PC-3 (cell line): ENCODE measurements at regions not wholly inside any gene's neighbourhood (a gene's known extent, or its start where the extent isn't known, plus 50 kb on each side); places are given as distances from the start of the nearest gene placed in this dataset.

Experiments
- ATAC-seq: fragments of 200-7000 bp; cut with Tn5 transposase; 2 replicates; pipeline ENCODE4 v1.9.1; 2020; ENCODE audit warnings: mild to moderate bottlenecking, moderate library complexity
- BruUV-seq: library from RNA; stranded (reverse); fragments of 400-500 nt; replicated peaks from 2 replicates; lab custom pipeline; 2021; lab: Mats Ljungman, UMichigan
- CTCF ChIA-PET: fragments of 300-600 bp; sonication (Branson Sonifier 250); formaldehyde crosslinking; loops from one replicate; lab custom pipeline; 2022; ENCODE audit warnings: antibody characterized with exemption; lab: Charles Lee
- POLR2A ChIA-PET: fragments of 300-600 bp; sonication (Branson Sonifier 250); formaldehyde crosslinking; loops from one replicate; lab custom pipeline; 2022; ENCODE audit warnings: antibody characterized with exemption; ENCODE audit not compliant: unreplicated experiment; lab: Charles Lee
- DNase-seq: peaks from one replicate; pipeline ENCODE4 v3.0.0-alpha.2; 2015
- H2AFZ ChIP-seq: fragments of 300-600 bp; sonication (generic); 2 replicates; pipeline ENCODE4 v1.6.0; 2016; ENCODE audit warnings: antibody characterized with exemption, low read length
- H3F3A ChIP-seq: fragments of 300-600 bp; sonication (generic); one replicate; pipeline ENCODE4 v1.6.0; 2017; ENCODE audit warnings: antibody characterized with exemption, low read length, control low read depth, mild to moderate bottlenecking; ENCODE audit not compliant: unreplicated experiment
- H3K27ac ChIP-seq: fragments of 300-600 bp; sonication (generic); 2 replicates; pipeline ENCODE4 v1.5.1; 2016; ENCODE audit warnings: mild to moderate bottlenecking, low read length
- H3K27me3 ChIP-seq: fragments of 300-600 bp; sonication (generic); 2 replicates; pipeline ENCODE4 v1.6.1; 2016; ENCODE audit warnings: low read length, mixed read lengths
- H3K36me3 ChIP-seq: fragments of 300-600 bp; sonication (generic); 2 replicates; pipeline ENCODE4 v1.6.1; 2016; ENCODE audit warnings: low read depth, mixed run types, low read length, mixed read lengths
- H3K4me1 ChIP-seq: fragments of 300-600 bp; sonication (generic); 2 replicates; pipeline ENCODE4 v1.5.1; 2016; ENCODE audit warnings: low read length; ENCODE audit not compliant: insufficient read depth
- H3K4me2 ChIP-seq: fragments of 300-600 bp; sonication (generic); 2 replicates; pipeline ENCODE4 v1.6.0; 2016; ENCODE audit warnings: low read length
- H3K4me3 ChIP-seq: fragments of 300-600 bp; sonication (generic); 2 replicates; pipeline ENCODE4 v1.5.1; 2016; ENCODE audit warnings: mild to moderate bottlenecking, low read length, mixed read lengths
- H3K79me2 ChIP-seq: fragments of 300-600 bp; sonication (generic); 2 replicates; pipeline ENCODE4 v1.6.1; 2017; ENCODE audit warnings: low read length, mixed read lengths
- H3K9ac ChIP-seq: fragments of 300-600 bp; sonication (generic); 2 replicates; pipeline ENCODE4 v1.6.0; 2016; ENCODE audit warnings: mild to moderate bottlenecking, low read length
- H3K9me2 ChIP-seq: fragments of 300-600 bp; sonication (generic); replicated peaks from 2 replicates; pipeline ENCODE4 v1.6.1; 2016; ENCODE audit warnings: mixed run types, low read length, mixed read lengths
- H3K9me3 ChIP-seq: fragments of 300-600 bp; sonication (generic); 2 replicates; pipeline ENCODE4 v1.6.1; 2016; ENCODE audit warnings: low read length, mixed read lengths
- H4K20me1 ChIP-seq: fragments of 300-600 bp; sonication (generic); 2 replicates; pipeline ENCODE4 v1.6.1; 2016; ENCODE audit warnings: low read length, mixed read lengths
- EZH2 ChIP-seq: fragments of 300-600 bp; sonication (generic); IDR thresholded peaks from one replicate; pipeline ENCODE4 v1.6.1; 2017; ENCODE audit warnings: antibody characterized with exemption, mild to moderate bottlenecking, low read length; ENCODE audit not compliant: unreplicated experiment
- EZH2phosphoT487 ChIP-seq: fragments of 300-600 bp; sonication (generic); IDR thresholded peaks from 2 replicates; pipeline ENCODE4 v1.6.1; 2018; ENCODE audit warnings: mild to moderate bottlenecking, antibody characterized with exemption, low read length, borderline replicate concordance
- intact Hi-C: fragments of 100-400 bp; cut with micrococcal nuclease; formaldehyde crosslinking; loops from 2 replicates; pipeline ENCODE4 v1.9.0; 2023
- TF ChIP-seq, protein P1 (sequence below): fragments of 300-600 bp; sonication (generic); conservative IDR thresholded peaks from 2 replicates; pipeline ENCODE4 v1.5.1; 2017; ENCODE audit warnings: antibody characterized with exemption, low read depth, mild to moderate bottlenecking, low read length

DNA sequence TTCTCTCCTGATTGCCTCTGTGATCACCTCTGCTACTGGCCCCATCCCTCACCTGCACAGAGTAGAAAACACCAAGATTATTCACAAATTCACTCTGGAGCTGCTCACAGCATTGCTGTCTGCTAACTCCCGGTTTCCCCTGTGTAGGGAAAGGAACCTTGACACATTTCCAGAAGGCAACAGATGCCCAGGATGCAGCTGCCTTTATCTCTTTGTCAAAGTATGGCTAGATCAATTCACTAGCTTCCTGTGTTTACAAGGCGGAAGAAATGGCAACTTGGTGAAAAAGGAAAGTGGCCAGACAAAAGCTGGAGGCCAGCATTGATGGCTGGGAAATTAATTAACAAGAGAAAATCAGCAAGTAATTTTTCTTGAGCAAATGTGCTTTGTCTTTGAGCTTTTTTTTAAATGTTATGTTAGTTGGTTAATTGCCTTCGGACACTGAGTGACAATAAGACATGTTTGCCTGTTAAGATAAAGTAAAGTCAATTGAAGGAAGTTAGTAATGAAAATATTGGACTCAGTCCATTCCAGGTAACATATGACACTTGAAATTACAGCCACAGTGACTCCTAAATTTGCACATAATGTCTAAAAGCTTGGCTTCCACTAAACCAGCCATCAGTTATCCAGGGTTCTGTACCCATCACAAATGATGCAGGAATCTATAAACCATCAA is 394.6 kb upstream of the IL12A start:
- no peak for ATAC-seq
- TF ChIP-seq EZH2 (no peak), EZH2phosphoT487 (no peak)
- TF ChIP-seq, protein P1, sequence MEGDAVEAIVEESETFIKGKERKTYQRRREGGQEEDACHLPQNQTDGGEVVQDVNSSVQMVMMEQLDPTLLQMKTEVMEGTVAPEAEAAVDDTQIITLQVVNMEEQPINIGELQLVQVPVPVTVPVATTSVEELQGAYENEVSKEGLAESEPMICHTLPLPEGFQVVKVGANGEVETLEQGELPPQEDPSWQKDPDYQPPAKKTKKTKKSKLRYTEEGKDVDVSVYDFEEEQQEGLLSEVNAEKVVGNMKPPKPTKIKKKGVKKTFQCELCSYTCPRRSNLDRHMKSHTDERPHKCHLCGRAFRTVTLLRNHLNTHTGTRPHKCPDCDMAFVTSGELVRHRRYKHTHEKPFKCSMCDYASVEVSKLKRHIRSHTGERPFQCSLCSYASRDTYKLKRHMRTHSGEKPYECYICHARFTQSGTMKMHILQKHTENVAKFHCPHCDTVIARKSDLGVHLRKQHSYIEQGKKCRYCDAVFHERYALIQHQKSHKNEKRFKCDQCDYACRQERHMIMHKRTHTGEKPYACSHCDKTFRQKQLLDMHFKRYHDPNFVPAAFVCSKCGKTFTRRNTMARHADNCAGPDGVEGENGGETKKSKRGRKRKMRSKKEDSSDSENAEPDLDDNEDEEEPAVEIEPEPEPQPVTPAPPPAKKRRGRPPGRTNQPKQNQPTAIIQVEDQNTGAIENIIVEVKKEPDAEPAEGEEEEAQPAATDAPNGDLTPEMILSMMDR, result no peak
- H3K4me1 ChIP-seq, result no peaks in the 10 kb centered on the region
- no peak for DNase-seq
- CTCF ChIA-PET, result no interaction called here
- H3K79me2 ChIP-seq, result no peaks in the 10 kb centered on the region
- H3K9me2 ChIP-seq, result no peaks in the 10 kb centered on the region
- no peak overlapping the region for H3K27ac ChIP-seq
- H3K36me3 ChIP-seq, result no peaks in the 10 kb centered on the region
- H3K4me2 ChIP-seq, result no peak overlapping the region
- H3K9me3 ChIP-seq, result no peaks in the 10 kb centered on the region
- H3K27me3 ChIP-seq, result no peaks in the 10 kb centered on the region
- BruUV-seq, result no TSS peak
- H3K9ac ChIP-seq, result no peak overlapping the region
- POLR2A ChIA-PET, result no interaction called here
- no peak overlapping the region for H3K4me3 ChIP-seq
- H3F3A ChIP-seq, result no peaks in the 10 kb centered on the region
- intact Hi-C loops, result no loop called here
- H2AFZ ChIP-seq, result no peak overlapping the region
- H4K20me1 ChIP-seq, result no peaks in the 10 kb centered on the region

DNA sequence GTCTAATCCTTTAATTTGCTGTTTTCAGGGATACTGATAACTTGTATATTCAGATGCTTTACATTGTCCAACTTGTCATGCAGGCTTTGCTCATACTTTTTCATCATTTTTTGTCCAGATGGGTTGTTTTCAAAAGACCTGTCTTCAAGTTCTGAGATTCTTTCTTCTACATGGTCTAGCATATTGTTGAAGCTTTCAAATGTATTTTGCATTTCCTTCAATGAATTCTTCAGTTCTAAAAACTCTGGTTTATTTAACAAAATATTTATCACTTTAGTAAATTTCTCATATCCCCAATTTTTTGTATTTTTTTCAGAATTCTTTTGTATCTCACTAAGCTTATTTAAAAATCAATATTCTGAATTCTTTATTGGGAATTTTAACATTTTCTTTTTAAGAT is 388.3 kb upstream of the IL12A start:
- H3K36me3 ChIP-seq, result peaks cover 5% of the 10 kb centered on the region; the same call in 1 of the 2 replicates
- BruUV-seq, result no TSS peak
- no peak overlapping the region for H3K9ac ChIP-seq
- intact Hi-C loops, result no loop called here
- H3K79me2 ChIP-seq, result no peaks in the 10 kb centered on the region
- no peak overlapping the region for H2AFZ ChIP-seq
- no peak overlapping the region for H3K4me3 ChIP-seq
- TF ChIP-seq EZH2 (no peak), EZH2phosphoT487 (no peak)
- TF ChIP-seq, protein P1, result no peak
- POLR2A ChIA-PET, result no interaction called here
- DNase-seq (no peak), ATAC-seq (no peak)
- no peak overlapping the region for H3K4me2 ChIP-seq
- no peaks in the 10 kb centered on the region for H3F3A ChIP-seq
- H3K9me3 ChIP-seq, result peaks cover 11% of the 10 kb centered on the region; the same call in 1 of the 2 replicates
- no peaks in the 10 kb centered on the region for H3K27me3 ChIP-seq
- no peaks in the 10 kb centered on the region for H3K9me2 ChIP-seq
- no peaks in the 10 kb centered on the region for H4K20me1 ChIP-seq
- no peaks in the 10 kb centered on the region for H3K4me1 ChIP-seq
- CTCF ChIA-PET, result no interaction called here
- no peak overlapping the region for H3K27ac ChIP-seq

- no peaks in the 10 kb centered on the region for H4K20me1 ChIP-seq
- H3K27me3 ChIP-seq, result no peaks in the 10 kb centered on the region
- H3K4me2 ChIP-seq, result no peak overlapping the region
- ATAC-seq (no peak; the same call in 1 of the 2 replicates), DNase-seq (peak; percentile 52)
- ChIA-PET CTCF (no interaction called here), POLR2A (no interaction called here)
- H3K9me3 ChIP-seq, result peaks cover 11% of the 10 kb centered on the region; the same call in 1 of the 2 replicates
- no peaks in the 10 kb centered on the region for H3K9me2 ChIP-seq
- TF ChIP-seq EZH2phosphoT487 (no peak), EZH2 (no peak)
- TF ChIP-seq, protein P1, result no peak
- no TSS peak for BruUV-seq
- H3K27ac ChIP-seq, result no peak overlapping the region
- no peak overlapping the region for H3K4me3 ChIP-seq
- H3K79me2 ChIP-seq, result no peaks in the 10 kb centered on the region
- H3K4me1 ChIP-seq, result peaks cover 3% of the 10 kb centered on the region; the same call in 1 of the 2 replicates
- no peak overlapping the region for H2AFZ ChIP-seq
- H3F3A ChIP-seq, result no peaks in the 10 kb centered on the region
- intact Hi-C loops, result no loop called here
- peaks cover 5% of the 10 kb centered on the region; the same call in 1 of the 2 replicates for H3K36me3 ChIP-seq
- H3K9ac ChIP-seq, result no peak overlapping the region
Measured at GRCh38 chr3:159604151-159604581, 384.5 kb upstream of the IL12A start.
